ENCODE measurements at regions not wholly inside any gene's neighbourhood (a gene's known extent, or its start where the extent isn't known, plus 50 kb on each side); places are given as distances from the start of the nearest gene placed in this dataset.

- no peak overlapping the region for H2BK15ac ChIP-seq (ENCODE audit: low read depth, low read length)
- H2AK5ac ChIP-seq (ENCODE audit: insufficient read length, low read length), result no peak overlapping the region
- H3K27me3 Mint-ChIP-seq (ENCODE audit: low read depth), result no peaks in the 10 kb centered on the region
- H3K23me2 ChIP-seq (ENCODE audit: insufficient read length, low read depth, low read length, poor library complexity, severe bottlenecking), result no peaks in the 10 kb centered on the region
- H2BK20ac ChIP-seq (ENCODE audit: low read depth, low read length, poor library complexity, severe bottlenecking), result no peak overlapping the region
- H3K9me3 ChIP-seq (ENCODE audit: control insufficient read depth, low read depth, low read length), result no peaks in the 10 kb centered on the region
- H3T11ph ChIP-seq (ENCODE audit: low read length), result no peak overlapping the region
- no peaks in the 10 kb centered on the region for H3K27me3 ChIP-seq (ENCODE audit: insufficient read depth, low read length)
- no peak overlapping the region for H3K9ac ChIP-seq (ENCODE audit: extremely low read depth, insufficient read length, low read length)
- TF ChIP-seq CTCF (conservative IDR thresholded peaks at IDR 0.05), result no peak
- no peaks in the 10 kb centered on the region for H4K20me1 ChIP-seq (ENCODE audit: control insufficient read depth, insufficient read depth, insufficient read length)
- H3K18ac ChIP-seq (ENCODE audit: insufficient read length, low read depth, low read length), result no peak overlapping the region
- H3K27ac Mint-ChIP-seq, result no peak overlapping the region
- no peak overlapping the region for H3K4me2 ChIP-seq (ENCODE audit: insufficient read depth, insufficient read length, low read length)
- no peak overlapping the region for H3K14ac ChIP-seq (ENCODE audit: insufficient read depth, low read length)
- WGBS (ENCODE audit: extremely low coverage, insufficient read length, low lambda C conversion rate), result no CpG with 5 or more reads among the region's 8 CpGs
- no peak overlapping the region for H4K5ac ChIP-seq (ENCODE audit: insufficient read length, low read depth, low read length)
- H2BK12ac ChIP-seq (ENCODE audit: insufficient read length, low read depth, low read length), result no peak overlapping the region
- no peak overlapping the region for H3K4ac ChIP-seq (ENCODE audit: low read depth, low read length)
- peaks cover 10 to 12% of the 10 kb centered on the region in 2 experiments for H3K4me1 Mint-ChIP-seq
- H3K9me3 Mint-ChIP-seq, result no peaks in the 10 kb centered on the region
- DNase-seq, result no peak
- no peaks in the 10 kb centered on the region for H3K79me1 ChIP-seq (ENCODE audit: insufficient read depth, low read depth, low read length, poor library complexity, severe bottlenecking)
- no peak overlapping the region for H4K8ac ChIP-seq (replicated peaks; ENCODE audit: insufficient read length, low read depth, low read length)
- H3K4me1 ChIP-seq (ENCODE audit: insufficient read depth, low read length), result no peaks in the 10 kb centered on the region
- H3K56ac ChIP-seq (ENCODE audit: insufficient read length, low read depth, low read length), result no peak overlapping the region
- H2BK120ac ChIP-seq (ENCODE audit: low read depth, low read length, poor library complexity, severe bottlenecking), result no peak overlapping the region
- no peaks in the 10 kb centered on the region for H3K36me3 Mint-ChIP-seq (ENCODE audit: insufficient read depth in 1 of 3, low read depth in 3 of 3)
- H3K23ac ChIP-seq (ENCODE audit: insufficient read length, low read depth, low read length), result no peak overlapping the region
- H2BK5ac ChIP-seq (ENCODE audit: insufficient read length, low read length), result no peak overlapping the region
- H3K27ac ChIP-seq (ENCODE audit: insufficient read length, low read depth, low read length), result no peak overlapping the region
- H2AFZ ChIP-seq (ENCODE audit: low read length), result no peak overlapping the region
- H3K4me3 Mint-ChIP-seq, result no peak overlapping the region
- H4K91ac ChIP-seq (ENCODE audit: insufficient read length, low read depth, low read length), result no peak overlapping the region
- H3K79me2 ChIP-seq (ENCODE audit: insufficient read depth, low read length), result no peaks in the 10 kb centered on the region
Measured at GRCh38 chr13:50518781-50519201, 324.7 kb downstream of the DLEU7 start.

Data from H9 (cell line).